HepG2 (cell line): ENCODE measurements at regions not wholly inside any gene's neighbourhood (a gene's known extent, or its start where the extent isn't known, plus 50 kb on each side); places are given as distances from the start of the nearest gene placed in this dataset.

ENCODE experiments used
- ATAC-seq: fragments of 200-7000 bp; cut with Tn5 transposase; 3 replicates; pipeline ENCODE4 v1.9.1; 2020; ENCODE audit warnings: mild to moderate bottlenecking, moderate library complexity
- BruUV-seq: library from RNA; stranded (reverse); fragments of 400-500 nt; replicated peaks from 2 replicates; lab custom pipeline; 2021; lab: Mats Ljungman, UMichigan
- CTCF ChIA-PET: fragments of 300-600 bp; formaldehyde crosslinking; extraction: SDS; loops from one replicate; lab custom pipeline; 2021; ENCODE audit warnings: low total read pairs, inconsistent platforms, low intra/inter-chr PET ratio; lab: Yijun Ruan, JAX
- POLR2A ChIA-PET: fragments of 350-600 bp; sonication (Branson Sonifier 250); formaldehyde crosslinking; loops from one replicate; lab custom pipeline; 2020; ENCODE audit warnings: antibody characterized with exemption, inconsistent platforms; lab: Yijun Ruan, JAX
- DNase-seq: peaks from one replicate; pipeline ENCODE4 v3.0.0-alpha.2; 2015; ENCODE audit warnings: low spot score
- FAIRE-seq: peaks from 3 replicates; lab custom pipeline; 2011; peaks lifted over from hg19 to GRCh38; lab: Jason Lieb, UNC
- H2AFZ ChIP-seq: one replicate; pipeline ENCODE4 v1.6.1; 2011; ENCODE audit warnings: low read length, inconsistent platforms
- H3K27ac ChIP-seq: fragments of 300-600 bp; 3 replicates; pipeline ENCODE4 v1.8.0; 2011; ENCODE audit warnings: mixed run types, mild to moderate bottlenecking, mixed read lengths, low read length, inconsistent platforms; ENCODE audit not compliant: insufficient read depth; ENCODE audit errors: extremely low read length
- H3K27me3 ChIP-seq, 2 experiments: fragments of 200-600 bp in 1 of 2; 2 replicates in 1 of 2; 3 replicates in 1 of 2; pipeline versions ENCODE4 v1.6.0 to v1.8.0; 2011; ENCODE audit warnings: low read length in 2 of 2, mild to moderate bottlenecking in 2 of 2, moderate library complexity in 2 of 2, inconsistent platforms in 1 of 2; ENCODE audit not compliant: insufficient read depth in 2 of 2, control insufficient read depth in 1 of 2
- H3K36me3 ChIP-seq, 2 experiments: fragments of 200-600 bp in 1 of 2; replicated peaks in 1 of 2; 2 replicates in 1 of 2; 3 replicates in 1 of 2; pipeline versions ENCODE4 v1.5.1 to v1.8.0; 2011; ENCODE audit warnings: low read length in 2 of 2, inconsistent platforms in 1 of 2; ENCODE audit not compliant: insufficient read depth in 2 of 2, control insufficient read depth in 1 of 2
- H3K4me1 ChIP-seq: 2 replicates; pipeline ENCODE4 v1.5.1; 2012; ENCODE audit warnings: low read length, inconsistent platforms; ENCODE audit not compliant: insufficient read depth
- H3K4me2 ChIP-seq: 2 replicates; pipeline ENCODE4 v1.6.0; 2011; ENCODE audit warnings: low read depth, low read length, inconsistent platforms
- H3K4me3 ChIP-seq, 3 experiments: fragments of 200-600 bp in 1 of 3; sonication (generic), shearing (Covaris generic) in 1 of 3; replicated peaks in 1 of 3; 2 replicates each; pipeline ENCODE4 v1.5.1; 2011 to 2016; ENCODE audit warnings: low read length in 3 of 3, inconsistent platforms in 2 of 3, low read depth in 2 of 3, mild to moderate bottlenecking in 2 of 3, control low read depth in 1 of 3, mixed read lengths in 1 of 3; ENCODE audit not compliant: insufficient read depth in 1 of 3
- H3K79me2 ChIP-seq: one replicate; pipeline ENCODE4 v1.6.1; 2011; ENCODE audit warnings: low read length, inconsistent platforms; ENCODE audit not compliant: insufficient read depth
- H3K9ac ChIP-seq: 2 replicates; pipeline ENCODE4 v1.6.0; 2011; ENCODE audit warnings: mild to moderate bottlenecking, low read depth, low read length, inconsistent platforms; ENCODE audit not compliant: insufficient read depth
- H3K9me3 ChIP-seq: 2 replicates; pipeline ENCODE4 v1.5.1; 2012; ENCODE audit warnings: mild to moderate bottlenecking, low read length
- H4K20me1 ChIP-seq: 2 replicates; pipeline ENCODE4 v1.6.0; 2011; ENCODE audit warnings: inconsistent platforms, mild to moderate bottlenecking, low read length, moderate library complexity; ENCODE audit not compliant: insufficient read depth
- ASH2L ChIP-seq: fragments of 300-600, 200-600 bp; sonication (generic); IDR thresholded peaks from 2 replicates; pipeline ENCODE4 v1.7.0; 2017; ENCODE audit warnings: low read depth, mild to moderate bottlenecking, moderate library complexity, mixed read lengths, low read length; ENCODE audit not compliant: insufficient read length
- CCDC6 ChIP-seq: sonication (generic); formaldehyde crosslinking; IDR thresholded peaks from 2 replicates; pipeline ENCODE4 v1.8.1; 2022; ENCODE audit warnings: mild to moderate bottlenecking, missing genetic modification reagents, moderate library complexity
- HDAC2 ChIP-seq: sonication (generic); formaldehyde crosslinking; IDR thresholded peaks from 2 replicates; pipeline ENCODE4 v1.4.0; 2020; ENCODE audit warnings: missing genetic modification reagents
- HHEX ChIP-seq: IDR thresholded peaks from 2 replicates; pipeline ENCODE4 v1.6.1; 2016; ENCODE audit warnings: control low read depth
- HOXA5 ChIP-seq: sonication (generic); formaldehyde crosslinking; IDR thresholded peaks from 2 replicates; pipeline ENCODE4 v1.4.0; 2020; ENCODE audit warnings: missing genetic modification reagents
- MLLT10 ChIP-seq: sonication (generic); formaldehyde crosslinking; IDR thresholded peaks from 2 replicates; pipeline ENCODE4 v1.4.0; 2020; ENCODE audit warnings: missing genetic modification reagents
- MTF1 ChIP-seq: sonication (generic); formaldehyde crosslinking; IDR thresholded peaks from 2 replicates; pipeline ENCODE4 v1.5.0; 2020; ENCODE audit warnings: missing genetic modification reagents
- PITX1 ChIP-seq: sonication (generic); formaldehyde crosslinking; IDR thresholded peaks from 2 replicates; pipeline ENCODE4 v1.5.1; 2020; ENCODE audit warnings: mild to moderate bottlenecking, missing genetic modification reagents
- PRPF4 ChIP-seq: fragments of 200-400 bp; formaldehyde crosslinking; IDR thresholded peaks from 2 replicates; pipeline ENCODE4 v1.6.1; 2016; ENCODE audit warnings: low read length, low read depth; ENCODE audit not compliant: poor library complexity, severe bottlenecking
- SKI ChIP-seq: fragments of 450-650 bp; IDR thresholded peaks from one replicate; pipeline ENCODE4 v1.6.1; 2018; ENCODE audit warnings: mild to moderate bottlenecking; ENCODE audit not compliant: partially characterized antibody
- STAG1 ChIP-seq: sonication (generic); formaldehyde crosslinking; IDR thresholded peaks from 2 replicates; pipeline ENCODE4 v1.4.0; 2020; ENCODE audit warnings: missing genetic modification reagents
- ZBTB8A ChIP-seq: sonication (generic); formaldehyde crosslinking; IDR thresholded peaks from 2 replicates; pipeline ENCODE4 v1.4.0; 2020; ENCODE audit warnings: mild to moderate bottlenecking, low read depth, missing genetic modification reagents, borderline replicate concordance
- ZC3H13 ChIP-seq: sonication (generic); formaldehyde crosslinking; IDR thresholded peaks from 2 replicates; pipeline ENCODE4 v1.8.1; 2023; ENCODE audit warnings: mild to moderate bottlenecking, missing genetic modification reagents, moderate library complexity
- ZFAT ChIP-seq: sonication (generic); formaldehyde crosslinking; conservative IDR thresholded peaks from 2 replicates; pipeline ENCODE4 v1.8.1; 2023; ENCODE audit warnings: missing genetic modification reagents, inconsistent platforms
- ZKSCAN5 ChIP-seq: sonication (generic); formaldehyde crosslinking; IDR thresholded peaks from 2 replicates; pipeline ENCODE4 v1.5.1; 2020; ENCODE audit warnings: mild to moderate bottlenecking, missing genetic modification reagents
- ZNF18 ChIP-seq: sonication (generic); formaldehyde crosslinking; IDR thresholded peaks from 2 replicates; pipeline ENCODE4 v1.8.0; 2022; ENCODE audit warnings: mild to moderate bottlenecking, missing genetic modification reagents; ENCODE audit not compliant: insufficient replicate concordance
- ZNF549 ChIP-seq: sonication (generic); formaldehyde crosslinking; IDR thresholded peaks from 2 replicates; pipeline ENCODE4 v1.5.0; 2020; ENCODE audit warnings: missing genetic modification reagents
- ZNF589 ChIP-seq: sonication (generic); formaldehyde crosslinking; conservative IDR thresholded peaks from 2 replicates; pipeline ENCODE4 v1.8.0; 2022; ENCODE audit warnings: mild to moderate bottlenecking, moderate library complexity, missing genetic modification reagents
- ZNF607 ChIP-seq: sonication (generic); formaldehyde crosslinking; IDR thresholded peaks from 2 replicates; pipeline ENCODE4 v1.5.1; 2020; ENCODE audit warnings: missing genetic modification reagents, mild to moderate bottlenecking, borderline replicate concordance
- ZNF678 ChIP-seq: sonication (generic); formaldehyde crosslinking; IDR thresholded peaks from 2 replicates; pipeline ENCODE4 v1.4.0; 2020; ENCODE audit warnings: mild to moderate bottlenecking, missing genetic modification reagents
- WGBS: methylation state at CpG from one replicate; pipeline ENCODE4 v1.1.6; 2017; ENCODE audit warnings: low lambda C conversion rate; 5-methylcytosine and 5-hydroxymethylcytosine counted together
- in situ Hi-C: cut with HindIII; loops from 2 replicates; pipeline ENCODE4 v1.10.0; 2017; ENCODE audit warnings: low pct_unique_long_range_greater_than_20kb; ENCODE audit not compliant: extremely low pct_ligation_motif_present
- intact Hi-C: fragments of 100-400 bp; cut with micrococcal nuclease; formaldehyde crosslinking; loops from one replicate; pipeline ENCODE4 v1.10.0; 2022; ENCODE audit not compliant: unreplicated experiment

DNA sequence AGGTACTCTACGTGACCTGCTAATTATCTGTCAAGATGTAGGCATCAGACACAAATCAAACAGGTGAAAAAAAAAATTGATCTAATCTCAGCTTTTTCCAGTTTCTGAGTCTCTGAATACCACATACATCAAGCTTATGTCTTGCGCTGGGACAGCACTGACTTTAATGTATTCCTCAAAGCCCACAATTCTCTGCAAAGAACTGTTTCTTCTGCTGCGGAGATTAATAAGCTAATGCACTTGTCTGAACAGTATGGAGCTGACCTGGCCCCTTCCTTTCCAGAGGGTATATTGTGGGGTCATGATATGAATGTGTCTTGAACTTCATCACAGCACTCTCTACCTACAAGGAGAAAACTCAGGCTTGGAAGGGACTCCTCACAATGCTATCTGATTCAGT is 87.8 kb downstream of the FOXB1 start:
- H2AFZ ChIP-seq = no peak overlapping the region
- peaks cover 23% of the 10 kb centered on the region for H3K4me1 ChIP-seq
- H3K79me2 ChIP-seq = no peaks in the 10 kb centered on the region
- no peaks in the 10 kb centered on the region; a peak in 1 of 5 replicates for H3K27me3 ChIP-seq
- FAIRE-seq (no peak), ATAC-seq (no peak), DNase-seq (no peak)
- H3K4me2 ChIP-seq = no peak overlapping the region
- POLR2A ChIA-PET = no interaction called here
- H3K9ac ChIP-seq = no peak overlapping the region
- H3K9me3 ChIP-seq = no peaks in the 10 kb centered on the region
- no peaks in the 10 kb centered on the region for H4K20me1 ChIP-seq
- in situ Hi-C loops (no loop called here), intact Hi-C loops (no loop called here)
- no peak for TF ChIP-seq ZC3H13 (CRISPR knock-in tag)
- TF ChIP-seq ZNF678 = no peak
- TF ChIP-seq STAG1 (CRISPR knock-in tag) = no peak
- no peak for TF ChIP-seq HDAC2 (CRISPR knock-in tag)
- no peak for TF ChIP-seq HOXA5 (CRISPR knock-in tag)
- TF ChIP-seq CCDC6 (CRISPR knock-in tag) = no peak
- TF ChIP-seq HHEX (CRISPR knock-in tag) = no peak
- no peak for TF ChIP-seq PITX1
- TF ChIP-seq ZKSCAN5 (CRISPR knock-in tag) = no peak
- TF ChIP-seq MTF1 = no peak
- no peak for TF ChIP-seq ZNF549 (CRISPR knock-in tag)
- no peak for TF ChIP-seq MLLT10 (CRISPR knock-in tag)
- no peak for TF ChIP-seq ZNF18 (CRISPR knock-in tag)
- no peak for TF ChIP-seq ZNF589
- TF ChIP-seq PRPF4 = no peak
- TF ChIP-seq ZBTB8A (CRISPR knock-in tag) = no peak
- no peak for TF ChIP-seq ZNF607
- no peak for TF ChIP-seq SKI
- TF ChIP-seq ZFAT (CRISPR knock-in tag) = no peak
- TF ChIP-seq ASH2L = no peak
- no peaks in the 10 kb centered on the region for H3K36me3 ChIP-seq
- CTCF ChIA-PET = no interaction called here
- BruUV-seq = no TSS peak
- no peak overlapping the region for H3K4me3 ChIP-seq
- H3K27ac ChIP-seq = no peak overlapping the region
- WGBS = 97% methylated on average over 3 of the region's 3 CpGs
